Mucosa of rectum (tissue), 2 donors: ENCODE measurements at regions not wholly inside any gene's neighbourhood (a gene's known extent, or its start where the extent isn't known, plus 50 kb on each side); places are given as distances from the start of the nearest gene placed in this dataset.
"Not testable (repeated sequence)": the region's sequence is repeated elsewhere in the genome, so short reads cannot be mapped to it uniquely, and the experiment has no call there.

Experiments used
- H3K27ac ChIP-seq, 2 donors: one replicate each; pipeline ENCODE4 v1.7.0; 2013; ENCODE audit warnings: inconsistent platforms in 2 of 2, low read depth in 2 of 2, low read length in 2 of 2
- H3K27me3 ChIP-seq, 2 donors: one replicate each; pipeline ENCODE4 v1.7.0; 2013; ENCODE audit warnings: low read length in 2 of 2; ENCODE audit not compliant: control insufficient read depth in 2 of 2, insufficient read depth in 2 of 2
- H3K36me3 ChIP-seq, 2 donors: one replicate each; pipeline ENCODE4 v1.7.0; 2013; ENCODE audit warnings: low read length in 2 of 2; ENCODE audit not compliant: control insufficient read depth in 2 of 2, insufficient read depth in 2 of 2
- H3K4me1 ChIP-seq, 2 donors: one replicate each; pipeline ENCODE4 v1.7.0; 2013; ENCODE audit warnings: low read length in 2 of 2, mild to moderate bottlenecking in 1 of 2; ENCODE audit not compliant: control insufficient read depth in 2 of 2, insufficient read depth in 2 of 2
- H3K4me3 ChIP-seq, 2 donors: one replicate each; pipeline ENCODE4 v1.7.0; 2013; ENCODE audit warnings: low read length in 2 of 2
- H3K9ac ChIP-seq, 2 donors: one replicate each; pipeline ENCODE4 v1.7.0; 2013; ENCODE audit warnings: low read length in 2 of 2, low read depth in 1 of 2, mild to moderate bottlenecking in 1 of 2
- H3K9me3 ChIP-seq, 2 donors: one replicate each; pipeline ENCODE4 v1.7.0; 2013; ENCODE audit warnings: low read length in 2 of 2; ENCODE audit not compliant: control insufficient read depth in 2 of 2
- donor health status: healthy.
- donor health status: Normal muscosa, but diverticular disease.

DNA sequence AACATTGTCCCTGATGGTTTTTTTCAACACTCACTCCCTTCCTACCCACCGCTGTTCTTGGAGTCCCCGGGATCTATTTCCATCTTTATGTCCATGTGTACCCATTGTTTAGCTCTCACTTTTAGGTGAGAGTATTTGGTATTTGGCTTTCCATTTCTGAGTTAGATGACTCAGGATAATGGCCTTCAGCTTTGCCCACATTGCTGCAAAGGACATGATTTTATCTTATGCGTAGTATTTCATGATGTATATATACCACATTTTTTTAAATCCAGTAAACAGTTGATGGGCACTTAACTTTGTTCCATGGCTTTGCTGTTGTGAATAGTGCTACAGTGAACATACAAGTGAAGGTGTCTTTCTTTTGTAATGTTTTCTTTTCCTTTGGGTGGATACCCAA, 123.5 kb upstream of the KITLG start:
- no peaks in the 10 kb centered on the region for H3K36me3 ChIP-seq
- no peaks in the 10 kb centered on the region for H3K4me1 ChIP-seq
- no peak overlapping the region for H3K9ac ChIP-seq
- no peak overlapping the region for H3K27ac ChIP-seq
- H3K27me3 ChIP-seq: no peaks in the 10 kb centered on the region
- H3K4me3 ChIP-seq: no peak overlapping the region
- H3K9me3 ChIP-seq: no peaks in the 10 kb centered on the region

- no peaks in the 10 kb centered on the region for H3K36me3 ChIP-seq
- H3K9me3 ChIP-seq: no peaks in the 10 kb centered on the region
- no peak overlapping the region for H3K27ac ChIP-seq
- no peaks in the 10 kb centered on the region for H3K27me3 ChIP-seq
- H3K4me3 ChIP-seq: no peak overlapping the region
- no peaks in the 10 kb centered on the region for H3K4me1 ChIP-seq
- H3K9ac ChIP-seq: no peak overlapping the region
Measured at GRCh38 chr12:88698471-88698870, 118.2 kb upstream of the KITLG start.

DNA sequence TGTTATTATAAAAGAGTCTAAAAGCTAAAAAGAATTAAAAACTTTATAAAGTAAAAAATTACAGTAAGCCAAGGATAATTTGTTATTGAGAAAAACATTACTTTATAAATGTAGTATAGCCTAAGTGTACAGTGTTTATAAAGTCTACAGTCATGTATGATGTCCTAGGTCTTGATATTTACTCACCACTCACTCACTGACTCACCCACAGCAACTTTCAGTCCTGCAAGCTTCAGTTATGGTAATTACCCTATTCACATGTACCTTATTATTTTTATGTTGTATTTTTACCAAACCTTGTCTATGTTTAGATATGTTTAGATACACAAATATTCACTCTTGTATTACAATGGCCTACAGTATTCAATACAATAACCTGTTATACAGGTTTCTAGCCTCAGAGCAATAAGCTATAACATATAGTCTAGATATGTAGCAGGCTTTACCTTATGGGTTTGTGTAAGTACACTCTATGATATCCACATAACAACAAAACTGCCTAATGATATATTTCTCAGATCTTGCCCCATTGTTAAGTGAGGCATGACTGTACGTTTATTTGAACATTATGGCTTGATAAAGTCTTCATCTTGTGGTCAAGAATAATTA, 113.7 kb upstream of the KITLG start:
- Histone ChIP-seq H3K4me3 (no peak overlapping the region), H3K9me3 (no peaks in the 10 kb centered on the region)

DNA sequence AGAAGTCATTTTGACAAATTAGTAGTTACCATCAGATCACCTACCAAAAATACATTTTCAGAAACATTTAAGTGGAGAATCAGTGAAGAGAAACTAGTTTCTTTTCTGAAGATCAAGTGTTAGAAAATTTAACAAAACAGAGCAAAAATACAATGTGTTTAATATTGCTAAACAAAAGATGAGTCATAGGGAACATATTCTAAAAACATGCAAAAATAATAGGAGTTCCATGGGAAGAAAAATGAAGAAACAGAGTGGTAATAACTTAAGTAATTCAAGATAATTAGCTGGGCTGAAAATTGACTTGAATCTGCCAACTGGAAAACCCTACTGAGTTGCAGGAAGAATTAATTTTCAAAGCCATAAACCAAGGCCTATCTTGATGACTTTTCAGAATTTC, 111.5 kb upstream of the KITLG start:
- no peak overlapping the region for H3K4me3 ChIP-seq
- no peak overlapping the region for H3K27ac ChIP-seq
- no peaks in the 10 kb centered on the region for H3K4me1 ChIP-seq
- H3K27me3 ChIP-seq: no peaks in the 10 kb centered on the region
- no peaks in the 10 kb centered on the region for H3K36me3 ChIP-seq
- H3K9ac ChIP-seq: no peak overlapping the region
- no peaks in the 10 kb centered on the region for H3K9me3 ChIP-seq

More for the DNA sequence above, 113.7 kb upstream of the KITLG start:
- no peak overlapping the region for H3K9ac ChIP-seq
- no peaks in the 10 kb centered on the region for H3K27me3 ChIP-seq
- no peaks in the 10 kb centered on the region for H3K36me3 ChIP-seq
- no peak overlapping the region for H3K27ac ChIP-seq
- H3K4me1 ChIP-seq: no peaks in the 10 kb centered on the region

GRCh38 chr12:88684610-88685009, 104.3 kb upstream of the KITLG start:
- Histone ChIP-seq H3K27me3 (no peaks in the 10 kb centered on the region), H3K9ac (no peak overlapping the region), H3K9me3 (no peaks in the 10 kb centered on the region), H3K4me1 (peaks cover 0 to 8% of the 10 kb centered on the region in 2 donors), H3K4me3 (no peak overlapping the region), H3K36me3 (no peaks in the 10 kb centered on the region), H3K27ac (peak overlapping the region in 1 of 2 donors; percentile 66)

- Histone ChIP-seq H3K27ac (peak overlapping the region in 1 of 2 donors; percentile 44), H3K4me3 (no peak overlapping the region), H3K4me1 (peaks cover 0 to 8% of the 10 kb centered on the region in 2 donors), H3K9me3 (no peaks in the 10 kb centered on the region), H3K27me3 (no peaks in the 10 kb centered on the region), H3K9ac (no peak overlapping the region), H3K36me3 (no peaks in the 10 kb centered on the region)
Measured at GRCh38 chr12:88684170-88684569, 103.9 kb upstream of the KITLG start.

DNA sequence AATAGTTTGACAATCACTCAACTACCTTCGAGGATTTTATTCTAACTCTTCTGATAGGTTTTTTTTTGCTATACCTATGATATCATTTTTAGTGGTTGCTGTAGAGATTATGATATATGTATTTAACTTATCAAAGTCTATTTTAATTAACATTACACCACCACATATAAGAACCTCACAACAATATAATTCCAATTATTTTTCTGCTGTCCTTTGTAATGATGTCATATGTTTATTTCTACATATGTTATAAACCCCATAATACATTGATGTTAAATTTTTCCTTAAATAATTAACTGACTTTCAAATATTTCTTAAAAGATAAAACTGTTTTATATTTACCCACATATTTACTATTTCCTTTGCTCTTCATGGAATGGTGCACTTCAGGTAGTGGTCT, 103.4 kb upstream of the KITLG start:
- H3K4me3 ChIP-seq: no peak overlapping the region
- no peaks in the 10 kb centered on the region for H3K36me3 ChIP-seq
- H3K27me3 ChIP-seq: no peaks in the 10 kb centered on the region
- H3K4me1 ChIP-seq: peaks cover 0 to 8% of the 10 kb centered on the region in 2 donors
- H3K9ac ChIP-seq: no peak overlapping the region
- H3K9me3 ChIP-seq: no peaks in the 10 kb centered on the region
- no peak overlapping the region for H3K27ac ChIP-seq

DNA sequence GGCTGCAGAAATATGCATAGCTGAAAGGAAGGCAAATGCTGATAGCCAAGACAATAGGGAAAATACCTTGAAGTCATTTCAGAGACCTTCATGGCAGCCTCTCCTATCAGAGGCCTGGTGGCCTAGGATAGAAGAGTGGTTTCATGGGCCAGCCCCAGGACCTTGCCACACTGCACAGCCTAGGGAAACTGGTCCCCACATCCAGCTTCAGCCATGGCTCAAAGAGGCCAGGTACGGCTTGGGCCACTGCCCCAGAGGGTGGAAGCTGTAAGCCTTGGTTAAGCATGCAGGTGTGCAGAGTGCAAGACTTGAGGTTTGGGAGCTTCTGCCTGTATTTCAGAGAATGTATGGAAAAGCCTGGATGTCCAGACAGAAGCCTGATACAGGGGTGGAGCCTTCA, 101.0 kb upstream of the KITLG start:
- Histone ChIP-seq H3K27me3 (no peaks in the 10 kb centered on the region), H3K4me3 (no peak overlapping the region), H3K9ac (no peak overlapping the region), H3K36me3 (no peaks in the 10 kb centered on the region), H3K27ac (no peak overlapping the region), H3K9me3 (no peaks in the 10 kb centered on the region), H3K4me1 (peaks cover 0 to 8% of the 10 kb centered on the region in 2 donors)

GRCh38 chr12:88677464-88677863, 97.2 kb upstream of the KITLG start:
- H3K9me3 ChIP-seq: no peaks in the 10 kb centered on the region
- H3K9ac ChIP-seq: no peak overlapping the region
- no peak overlapping the region for H3K27ac ChIP-seq
- no peak overlapping the region for H3K4me3 ChIP-seq
- no peaks in the 10 kb centered on the region for H3K36me3 ChIP-seq
- H3K4me1 ChIP-seq: no peaks in the 10 kb centered on the region
- no peaks in the 10 kb centered on the region for H3K27me3 ChIP-seq

- not testable (repeated sequence) for H3K27me3 ChIP-seq, H3K4me3 ChIP-seq, H3K36me3 ChIP-seq, H3K9me3 ChIP-seq, H3K27ac ChIP-seq, H3K9ac ChIP-seq, H3K4me1 ChIP-seq
Measured at GRCh38 chr12:88667615-88668014, 87.3 kb upstream of the KITLG start.

GRCh38 chr12:88665071-88665470, 84.8 kb upstream of the KITLG start:
- no peaks in the 10 kb centered on the region for H3K27me3 ChIP-seq
- H3K9me3 ChIP-seq: no peaks in the 10 kb centered on the region
- no peak overlapping the region for H3K27ac ChIP-seq
- H3K4me1 ChIP-seq: no peaks in the 10 kb centered on the region
- H3K4me3 ChIP-seq: no peak overlapping the region
- no peaks in the 10 kb centered on the region for H3K36me3 ChIP-seq
- H3K9ac ChIP-seq: no peak overlapping the region
